HCT116 (cell line): ENCODE measurements at regions not wholly inside any gene's neighbourhood (a gene's known extent, or its start where the extent isn't known, plus 50 kb on each side); places are given as distances from the start of the nearest gene placed in this dataset.

Experiments used
- ATAC-seq: fragments of 200-7000 bp; cut with Tn5 transposase; 2 replicates; pipeline ENCODE4 v1.9.1; 2020; ENCODE audit warnings: mild to moderate bottlenecking, moderate library complexity
- BruUV-seq: library from RNA; stranded (reverse); fragments of 400-500 nt; replicated peaks from 2 replicates; lab custom pipeline; 2021; lab: Mats Ljungman, UMichigan
- CTCF ChIA-PET: fragments of 300-600 bp; sonication (Branson Sonifier 250); formaldehyde crosslinking; loops from one replicate; lab custom pipeline; 2021; ENCODE audit warnings: antibody characterized with exemption; lab: Charles Lee
- POLR2A ChIA-PET: fragments of 300-600, 350-600 bp; sonication (Branson Sonifier 250); formaldehyde crosslinking; loops from one replicate; lab custom pipeline; 2021; ENCODE audit warnings: antibody characterized with exemption; lab: Charles Lee
- RAD21 ChIA-PET, 2 experiments: fragments of 300-600 bp; sonication (Branson Sonifier 250); formaldehyde crosslinking; loops; one replicate each; lab custom pipeline; 2023; ENCODE audit warnings: low total read pairs in 2 of 2; ENCODE audit not compliant: uncharacterized antibody in 2 of 2, unreplicated experiment in 2 of 2, low non-redundant PET in 1 of 2; lab: Charles Lee
- DNase-seq: peaks from one replicate; pipeline ENCODE4 v3.0.0-alpha.2; 2010; ENCODE audit warnings: low read depth, low spot score
- H2AFZ ChIP-seq: fragments of 200-600 bp; shearing (Covaris generic), sonication (generic); 2 replicates; pipeline ENCODE4 v1.6.1; 2017; ENCODE audit warnings: low read depth, mixed run types, mixed read lengths, antibody characterized with exemption, low read length; ENCODE audit not compliant: poor library complexity, severe bottlenecking
- H3K27ac ChIP-seq: 2 replicates; pipeline ENCODE4 v1.5.1; 2012; ENCODE audit warnings: low read depth, low read length
- H3K27me3 ChIP-seq: fragments of 200-600 bp; sonication (generic); 2 replicates; pipeline ENCODE4 v1.6.1; 2016; ENCODE audit warnings: mixed run types, low read length, mixed read lengths; ENCODE audit not compliant: insufficient read depth
- H3K36me3 ChIP-seq, 2 experiments: fragments of 200-500 bp in 1 of 2; fragments of 200-600 bp in 1 of 2; sonication (Bioruptor generic) in 1 of 2; sonication (generic) in 1 of 2; 2 replicates each; pipeline versions ENCODE4 v1.5.1 to v1.6.1; 2014 to 2016; ENCODE audit warnings: low read length in 2 of 2, inconsistent platforms in 1 of 2, mixed read lengths in 1 of 2, mixed run types in 1 of 2; ENCODE audit not compliant: insufficient read depth in 2 of 2, control insufficient read depth in 1 of 2
- H3K4me1 ChIP-seq, 2 experiments: fragments of 200-600 bp in 1 of 2; sonication (generic) in 1 of 2; 2 replicates each; pipeline versions ENCODE4 v1.5.1 to v1.6.1; 2012 to 2017; ENCODE audit warnings: low read length in 2 of 2, inconsistent platforms in 1 of 2, mild to moderate bottlenecking in 1 of 2, mixed read lengths in 1 of 2, mixed run types in 1 of 2, moderate library complexity in 1 of 2; ENCODE audit not compliant: insufficient read depth in 2 of 2, control insufficient read depth in 1 of 2
- H3K4me2 ChIP-seq: fragments of 200-600 bp; sonication (generic); 2 replicates; pipeline ENCODE4 v1.6.1; 2017; ENCODE audit warnings: mixed run types, low read length, mixed read lengths
- H3K4me3 ChIP-seq, 2 experiments: fragments of 200-600 bp in 1 of 2; sonication (generic) in 1 of 2; replicated peaks in 1 of 2; 2 replicates each; pipeline ENCODE4 v1.5.1; 2011 to 2016; ENCODE audit warnings: low read length in 2 of 2, control low read depth in 1 of 2, low read depth in 1 of 2, mild to moderate bottlenecking in 1 of 2, mixed read lengths in 1 of 2, mixed run types in 1 of 2
- H3K79me2 ChIP-seq: fragments of 200-600 bp; sonication (generic); 2 replicates; pipeline ENCODE4 v1.6.1; 2017; ENCODE audit warnings: mild to moderate bottlenecking, mixed run types, low read length, moderate library complexity, mixed read lengths; ENCODE audit not compliant: insufficient read depth
- H3K9ac ChIP-seq: fragments of 200-600 bp; sonication (generic); 2 replicates; pipeline ENCODE4 v1.6.1; 2016; ENCODE audit warnings: low read length, mixed read lengths
- H3K9me2 ChIP-seq: fragments of 200-600 bp; sonication (generic), shearing (Covaris generic); 2 replicates; pipeline ENCODE4 v1.6.1; 2017; ENCODE audit warnings: mixed run types, mild to moderate bottlenecking, moderate library complexity; ENCODE audit not compliant: insufficient read depth
- H3K9me3 ChIP-seq, 2 experiments: fragments of 200-500 bp in 1 of 2; fragments of 200-600 bp in 1 of 2; sonication (Bioruptor generic) in 1 of 2; sonication (generic) in 1 of 2; 2 replicates each; pipeline ENCODE4 v1.6.1; 2014 to 2017; ENCODE audit warnings: low read length in 2 of 2, mixed read lengths in 2 of 2, inconsistent platforms in 1 of 2, low read depth in 1 of 2, mild to moderate bottlenecking in 1 of 2, mixed run types in 1 of 2, moderate library complexity in 1 of 2; ENCODE audit not compliant: control insufficient read depth in 1 of 2, insufficient read depth in 1 of 2
- H4K20me1 ChIP-seq: fragments of 200-600 bp; sonication (generic), shearing (Covaris generic); 2 replicates; pipeline ENCODE4 v1.6.1; 2017; ENCODE audit warnings: mixed run types, mild to moderate bottlenecking, moderate library complexity; ENCODE audit not compliant: insufficient read depth
- CBX3 ChIP-seq: IDR thresholded peaks from 2 replicates; pipeline ENCODE4 v1.6.1; 2012; ENCODE audit warnings: low read depth
- EGR1 ChIP-seq: IDR thresholded peaks from 2 replicates; pipeline ENCODE4 v1.6.1; 2012; ENCODE audit warnings: low read depth
- ELF1 ChIP-seq: IDR thresholded peaks from 2 replicates; pipeline ENCODE4 v1.6.1; 2012; ENCODE audit warnings: low read depth, borderline replicate concordance
- EZH2 ChIP-seq: fragments of 200-600 bp; sonication (generic); IDR thresholded peaks from 2 replicates; pipeline ENCODE4 v1.6.1; 2017; ENCODE audit warnings: antibody characterized with exemption, mixed run types
- EZH2phosphoT487 ChIP-seq: fragments of 200-600 bp; IDR thresholded peaks from 2 replicates; pipeline ENCODE4 v1.6.1; 2018; ENCODE audit warnings: antibody characterized with exemption, borderline replicate concordance
- FOSL1 ChIP-seq: IDR thresholded peaks from 2 replicates; pipeline ENCODE4 v1.6.1; 2012; ENCODE audit warnings: low read depth
- MAX ChIP-seq: IDR thresholded peaks from 2 replicates; pipeline ENCODE4 v1.6.1; 2012
- POLR2AphosphoS5 ChIP-seq: IDR thresholded peaks from 2 replicates; pipeline ENCODE4 v1.6.1; 2011; ENCODE audit warnings: mild to moderate bottlenecking, low read depth, low read length, moderate library complexity
- RAD21 ChIP-seq: IDR thresholded peaks from 2 replicates; pipeline ENCODE4 v1.6.1; 2012; ENCODE audit warnings: low read depth, mild to moderate bottlenecking
- SIN3A ChIP-seq: IDR thresholded peaks from 2 replicates; pipeline ENCODE4 v1.6.1; 2012; ENCODE audit warnings: low read depth
- SP1 ChIP-seq: IDR thresholded peaks from 2 replicates; pipeline ENCODE4 v1.6.1; 2012; ENCODE audit warnings: low read depth
- SRF ChIP-seq: IDR thresholded peaks from 2 replicates; pipeline ENCODE4 v1.6.1; 2012; ENCODE audit warnings: low read depth
- TCF7L2 ChIP-seq: IDR thresholded peaks from 2 replicates; pipeline ENCODE4 v1.7.0; 2011; ENCODE audit warnings: borderline replicate concordance, inconsistent platforms; ENCODE audit not compliant: insufficient read depth, insufficient read length; ENCODE audit errors: extremely low read depth
- ZFX ChIP-seq: fragments of 450-650 bp; IDR thresholded peaks from 2 replicates; pipeline ENCODE4 v1.6.1; 2017
- intact Hi-C: fragments of 100-400 bp; cut with micrococcal nuclease; formaldehyde crosslinking; loops from 2 replicates; pipeline ENCODE4 v1.10.0; 2022

GRCh38 chr12:16669756-16670155 is 63.8 kb upstream of the LMO3 start:
- ATAC-seq (no peak), DNase-seq (no peak)
- Histone ChIP-seq H3K36me3 (no peaks in the 10 kb centered on the region), H2AFZ (no peak overlapping the region), H3K79me2 (no peaks in the 10 kb centered on the region), H3K4me1 (no peaks in the 10 kb centered on the region), H3K27me3 (no peaks in the 10 kb centered on the region), H3K27ac (no peak overlapping the region), H3K9ac (no peak overlapping the region), H3K4me3 (no peak overlapping the region), H3K9me2 (no peaks in the 10 kb centered on the region), H4K20me1 (no peaks in the 10 kb centered on the region), H3K4me2 (no peak overlapping the region), H3K9me3 (no peaks in the 10 kb centered on the region)
- intact Hi-C loops = no loop called here
- CTCF ChIA-PET = no interaction called here
- POLR2A ChIA-PET = no interaction called here
- no TSS peak for BruUV-seq
- no peak for TF ChIP-seq CBX3
- no peak for TF ChIP-seq FOSL1
- no peak for TF ChIP-seq ZFX
- no peak for TF ChIP-seq SIN3A
- RAD21 ChIA-PET = no interaction called here

- H3K27ac ChIP-seq = no peak overlapping the region
- no peak overlapping the region for H3K4me3 ChIP-seq
- H3K4me2 ChIP-seq = no peak overlapping the region
- intact Hi-C loops = no loop called here
- ChIA-PET CTCF (no interaction called here), RAD21 (no interaction called here), POLR2A (no interaction called here)
- no peaks in the 10 kb centered on the region for H4K20me1 ChIP-seq
- H2AFZ ChIP-seq = no peak overlapping the region
- no TSS peak for BruUV-seq
- H3K79me2 ChIP-seq = no peaks in the 10 kb centered on the region
- ATAC-seq (no peak), DNase-seq (no peak)
- no peaks in the 10 kb centered on the region for H3K27me3 ChIP-seq
- TF ChIP-seq EZH2 (no peak), TCF7L2 (no peak), SP1 (no peak), ELF1 (no peak), MAX (no peak), RAD21 (no peak), EGR1 (no peak), POLR2AphosphoS5 (no peak), SRF (no peak), EZH2phosphoT487 (no peak)
- no peaks in the 10 kb centered on the region for H3K4me1 ChIP-seq
- H3K36me3 ChIP-seq = no peaks in the 10 kb centered on the region
- no peaks in the 10 kb centered on the region for H3K9me3 ChIP-seq
- H3K9me2 ChIP-seq = no peaks in the 10 kb centered on the region
- no peak overlapping the region for H3K9ac ChIP-seq
Measured at GRCh38 chr12:16668198-16668597, 62.2 kb upstream of the LMO3 start.
